Liver (tissue), 8 donors: ENCODE measurements at regions not wholly inside any gene's neighbourhood (a gene's known extent, or its start where the extent isn't known, plus 50 kb on each side); places are given as distances from the start of the nearest gene placed in this dataset.

Source experiments
- DNase-seq: peaks from one replicate; pipeline ENCODE4 v3.0.0-alpha.2; 2017; ENCODE audit warnings: low spot score
- H3K27ac ChIP-seq, 2 donors: one replicate each; pipeline ENCODE4 v1.7.0; 2013; ENCODE audit warnings: inconsistent platforms in 2 of 2, low read length in 2 of 2, control low read depth in 1 of 2, low read depth in 1 of 2, mild to moderate bottlenecking in 1 of 2
- H3K27me3 ChIP-seq, 4 donors: one replicate each; pipeline versions ENCODE4 v1.6.1 to v1.7.0; 2013; ENCODE audit warnings: low read length in 3 of 4, inconsistent platforms in 1 of 4, mild to moderate bottlenecking in 1 of 4, moderate library complexity in 1 of 4; ENCODE audit not compliant: control insufficient read depth in 4 of 4, insufficient read depth in 4 of 4
- H3K36me3 ChIP-seq, 4 donors: one replicate each; pipeline versions ENCODE4 v1.6.1 to v1.7.0; 2013; ENCODE audit warnings: low read length in 3 of 4, mild to moderate bottlenecking in 3 of 4, low read depth in 1 of 4, moderate library complexity in 1 of 4; ENCODE audit not compliant: control insufficient read depth in 4 of 4, insufficient read depth in 3 of 4
- H3K4me1 ChIP-seq, 4 donors: one replicate each; pipeline versions ENCODE4 v1.6.1 to v1.7.0; 2013; ENCODE audit warnings: low read length in 3 of 4, mild to moderate bottlenecking in 3 of 4, moderate library complexity in 1 of 4; ENCODE audit not compliant: control insufficient read depth in 4 of 4, insufficient read depth in 4 of 4
- H3K4me3 ChIP-seq, 3 donors: one replicate each; pipeline versions ENCODE4 v1.6.1 to v1.7.0; 2013; ENCODE audit warnings: low read length in 3 of 3, control low read depth in 1 of 3, low read depth in 1 of 3, mild to moderate bottlenecking in 1 of 3
- H3K9ac ChIP-seq, 2 donors: one replicate each; pipeline ENCODE4 v1.7.0; 2013; ENCODE audit warnings: low read length in 2 of 2, mild to moderate bottlenecking in 2 of 2, moderate library complexity in 2 of 2, control low read depth in 1 of 2, low read depth in 1 of 2
- H3K9me3 ChIP-seq, 4 donors: one replicate each; pipeline versions ENCODE4 v1.6.1 to v1.7.0; 2013; ENCODE audit warnings: low read length in 3 of 4; ENCODE audit not compliant: control insufficient read depth in 4 of 4
- ATF3 ChIP-seq: IDR thresholded peaks from 2 replicates; pipeline ENCODE4 v1.6.1; 2016; ENCODE audit warnings: antibody characterized with exemption
- EGR1 ChIP-seq, 2 donors: IDR thresholded peaks; 2 replicates each; pipeline ENCODE4 v1.6.1; 2016 to 2018; ENCODE audit warnings: antibody characterized with exemption in 2 of 2, low read depth in 2 of 2
- FOXA1 ChIP-seq: IDR thresholded peaks from 2 replicates; pipeline ENCODE4 v1.6.1; 2016; ENCODE audit warnings: antibody characterized with exemption
- FOXA2 ChIP-seq: IDR thresholded peaks from 2 replicates; pipeline ENCODE4 v1.6.1; 2016; ENCODE audit warnings: antibody characterized with exemption
- GABPA ChIP-seq, 2 donors: IDR thresholded peaks in 1 of 2; conservative IDR thresholded peaks in 1 of 2; 2 replicates each; pipeline ENCODE4 v1.6.1; 2016; ENCODE audit warnings: antibody characterized with exemption in 2 of 2, mild to moderate bottlenecking in 1 of 2, moderate library complexity in 1 of 2
- HNF4A ChIP-seq, 2 donors: conservative IDR thresholded peaks; 2 replicates each; pipeline ENCODE4 v1.6.1; 2016; ENCODE audit warnings: antibody characterized with exemption in 2 of 2, mild to moderate bottlenecking in 2 of 2
- JUND ChIP-seq, 2 donors: IDR thresholded peaks; 2 replicates each; pipeline ENCODE4 v1.6.1; 2016; ENCODE audit warnings: antibody characterized with exemption in 2 of 2
- NR2F2 ChIP-seq: IDR thresholded peaks from 2 replicates; pipeline ENCODE4 v1.6.1; 2016; ENCODE audit warnings: antibody characterized with exemption
- RAD21 ChIP-seq, 2 donors: IDR thresholded peaks; 2 replicates each; pipeline ENCODE4 v1.6.1; 2016; ENCODE audit warnings: antibody characterized with exemption in 2 of 2, mild to moderate bottlenecking in 2 of 2
- SP1 ChIP-seq: IDR thresholded peaks from 2 replicates; pipeline ENCODE4 v1.6.1; 2018; ENCODE audit warnings: antibody characterized with exemption, mild to moderate bottlenecking
- TAF1 ChIP-seq: conservative IDR thresholded peaks from 2 replicates; pipeline ENCODE4 v1.6.1; 2016; ENCODE audit warnings: antibody characterized with exemption, mild to moderate bottlenecking
- YY1 ChIP-seq: IDR thresholded peaks from 2 replicates; pipeline ENCODE4 v1.6.1; 2016; ENCODE audit warnings: antibody characterized with exemption, mild to moderate bottlenecking
- WGBS: extraction: QIAGEN DNeasy Blood & Tissue Kit; methylation state at CpG from one replicate; pipeline ENCODE4 v1.1.7; 2013; 5-methylcytosine and 5-hydroxymethylcytosine counted together
- TF ChIP-seq, protein P1 (sequence below): IDR thresholded peaks from 2 replicates; pipeline ENCODE4 v1.6.1; 2016; ENCODE audit warnings: antibody characterized with exemption
- TF ChIP-seq, protein P2 (sequence below): fragments of 150-350 bp; IDR thresholded peaks from 2 replicates; pipeline ENCODE4 v1.5.1; 2017; ENCODE audit warnings: improper control_type of control experiment, low read depth, low read length; ENCODE audit not compliant: missing input control
- TF ChIP-seq, protein P3 (sequence below): IDR thresholded peaks from 2 replicates; pipeline ENCODE4 v1.6.1; 2016; ENCODE audit warnings: antibody characterized with exemption
- TF ChIP-seq, protein P4 (sequence below): IDR thresholded peaks from 2 replicates; pipeline ENCODE4 v1.6.1; 2016; ENCODE audit warnings: antibody characterized with exemption, mild to moderate bottlenecking
- donor health status: healthy.
- donor health status: healthy.
- donor health status: healthy.
- donor health status: healthy.
- donor health status: healthy.

DNA sequence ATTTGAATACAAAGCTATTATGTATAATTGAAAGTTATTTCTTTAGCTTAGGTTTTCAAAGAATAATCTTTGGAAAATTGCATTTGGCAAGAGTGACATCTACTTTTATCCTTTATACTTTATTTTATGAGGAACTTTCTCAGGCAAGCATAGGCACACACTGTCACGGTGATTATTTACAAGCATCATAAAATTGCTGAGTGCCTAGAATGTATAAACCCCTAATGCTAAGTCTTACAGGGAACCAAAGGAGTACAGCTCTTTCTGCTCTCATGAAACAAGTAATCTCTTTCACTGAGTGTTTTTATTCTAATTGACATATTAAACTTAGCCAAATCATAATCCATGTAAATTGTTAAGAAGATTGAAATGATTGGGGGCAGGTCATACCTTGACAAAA is 154.9 kb downstream of the FSCB start:
- H3K9ac ChIP-seq = no peak overlapping the region
- H3K4me3 ChIP-seq = no peak overlapping the region
- no peak for DNase-seq
- WGBS = 76% methylated on average over 1 of the region's 1 CpG
- TF ChIP-seq ATF3 = no peak
- TF ChIP-seq, protein P1, sequence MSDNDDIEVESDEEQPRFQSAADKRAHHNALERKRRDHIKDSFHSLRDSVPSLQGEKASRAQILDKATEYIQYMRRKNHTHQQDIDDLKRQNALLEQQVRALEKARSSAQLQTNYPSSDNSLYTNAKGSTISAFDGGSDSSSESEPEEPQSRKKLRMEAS = no peak
- TF ChIP-seq JUND (IDR thresholded peaks at IDR 0.05) = no peak
- TF ChIP-seq FOXA1 = no peak
- TF ChIP-seq TAF1 = no peak
- TF ChIP-seq HNF4A (conservative IDR thresholded peaks at IDR 0.05) = no peak
- no peak for TF ChIP-seq GABPA (IDR thresholded peaks at IDR 0.05 in 1 of 2, conservative IDR thresholded peaks at IDR 0.05 in 1 of 2)
- TF ChIP-seq NR2F2 = no peak
- TF ChIP-seq, protein P2, sequence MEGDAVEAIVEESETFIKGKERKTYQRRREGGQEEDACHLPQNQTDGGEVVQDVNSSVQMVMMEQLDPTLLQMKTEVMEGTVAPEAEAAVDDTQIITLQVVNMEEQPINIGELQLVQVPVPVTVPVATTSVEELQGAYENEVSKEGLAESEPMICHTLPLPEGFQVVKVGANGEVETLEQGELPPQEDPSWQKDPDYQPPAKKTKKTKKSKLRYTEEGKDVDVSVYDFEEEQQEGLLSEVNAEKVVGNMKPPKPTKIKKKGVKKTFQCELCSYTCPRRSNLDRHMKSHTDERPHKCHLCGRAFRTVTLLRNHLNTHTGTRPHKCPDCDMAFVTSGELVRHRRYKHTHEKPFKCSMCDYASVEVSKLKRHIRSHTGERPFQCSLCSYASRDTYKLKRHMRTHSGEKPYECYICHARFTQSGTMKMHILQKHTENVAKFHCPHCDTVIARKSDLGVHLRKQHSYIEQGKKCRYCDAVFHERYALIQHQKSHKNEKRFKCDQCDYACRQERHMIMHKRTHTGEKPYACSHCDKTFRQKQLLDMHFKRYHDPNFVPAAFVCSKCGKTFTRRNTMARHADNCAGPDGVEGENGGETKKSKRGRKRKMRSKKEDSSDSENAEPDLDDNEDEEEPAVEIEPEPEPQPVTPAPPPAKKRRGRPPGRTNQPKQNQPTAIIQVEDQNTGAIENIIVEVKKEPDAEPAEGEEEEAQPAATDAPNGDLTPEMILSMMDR = no peak
- H3K36me3 ChIP-seq = no peaks in the 10 kb centered on the region
- no peak overlapping the region for H3K27ac ChIP-seq
- H3K4me1 ChIP-seq = no peaks in the 10 kb centered on the region
- H3K9me3 ChIP-seq = peaks cover 0 to 12% (median 3%) of the 10 kb centered on the region in 4 donors
- no peaks in the 10 kb centered on the region for H3K27me3 ChIP-seq

DNA sequence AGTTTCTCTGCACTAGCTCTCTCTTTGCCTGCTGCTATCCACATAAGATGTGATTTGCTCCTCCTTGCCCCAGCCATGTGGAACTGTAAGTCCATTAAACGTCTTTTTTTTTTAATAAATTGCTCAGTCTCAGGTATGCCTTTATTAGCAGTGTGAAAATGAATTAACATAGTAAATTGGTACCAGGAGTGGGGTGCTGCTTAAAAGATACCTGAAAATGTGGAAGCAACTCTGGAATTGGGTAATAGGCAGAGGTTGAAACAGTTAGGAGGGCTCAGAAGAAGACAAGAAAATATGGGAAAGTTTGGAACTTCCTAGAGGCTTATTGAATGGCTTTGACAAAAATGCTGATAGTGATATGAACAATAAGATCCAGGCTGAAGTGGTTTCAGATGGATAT is 159.8 kb downstream of the FSCB start:
- H3K4me3 ChIP-seq = no peak overlapping the region
- TF ChIP-seq FOXA2 (no peak), HNF4A (conservative IDR thresholded peaks at IDR 0.05) (no peak)
- no peak overlapping the region for H3K27ac ChIP-seq
- no peaks in the 10 kb centered on the region for H3K36me3 ChIP-seq
- peaks cover 0 to 14% (median 6%) of the 10 kb centered on the region in 4 donors for H3K9me3 ChIP-seq
- DNase-seq = no peak
- no peaks in the 10 kb centered on the region for H3K4me1 ChIP-seq
- WGBS = 25% methylated on average over 1 of the region's 1 CpG
- no peaks in the 10 kb centered on the region for H3K27me3 ChIP-seq
- no peak overlapping the region for H3K9ac ChIP-seq

DNA sequence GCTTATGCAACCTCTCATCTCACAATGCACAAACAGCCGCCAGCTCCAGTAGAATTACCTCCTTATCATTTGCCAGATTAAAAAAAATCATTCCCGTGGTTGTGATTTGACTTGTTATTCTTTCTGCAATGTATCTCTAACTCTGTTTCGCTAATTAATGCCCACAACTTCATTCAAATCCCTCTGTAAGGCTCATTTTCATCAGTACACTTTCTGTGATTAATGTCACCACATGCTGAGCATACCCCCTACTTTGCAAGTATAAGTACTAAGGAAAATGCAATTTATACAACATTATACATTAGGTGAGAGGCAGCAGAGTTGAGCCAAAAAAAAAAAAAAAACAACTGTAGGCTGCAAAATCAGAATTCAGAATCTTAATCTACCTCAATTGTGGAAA is 166.0 kb downstream of the FSCB start:
- no peaks in the 10 kb centered on the region for H3K9me3 ChIP-seq
- 63% methylated on average over 3 of the region's 3 CpGs for WGBS

More for the DNA sequence above, 166.0 kb downstream of the FSCB start:
- Histone ChIP-seq H3K27ac (no peak overlapping the region), H3K4me1 (no peaks in the 10 kb centered on the region), H3K27me3 (no peaks in the 10 kb centered on the region), H3K9ac (no peak overlapping the region), H3K4me3 (no peak overlapping the region), H3K36me3 (no peaks in the 10 kb centered on the region)
- TF ChIP-seq NR2F2 (no peak), RAD21 (IDR thresholded peaks at IDR 0.05) (no peak), TAF1 (no peak), JUND (IDR thresholded peaks at IDR 0.05) (no peak), SP1 (no peak), EGR1 (IDR thresholded peaks at IDR 0.05; ENCODE audit: low read depth in 2 of 2) (no peak), YY1 (no peak)
- TF ChIP-seq, protein P3, sequence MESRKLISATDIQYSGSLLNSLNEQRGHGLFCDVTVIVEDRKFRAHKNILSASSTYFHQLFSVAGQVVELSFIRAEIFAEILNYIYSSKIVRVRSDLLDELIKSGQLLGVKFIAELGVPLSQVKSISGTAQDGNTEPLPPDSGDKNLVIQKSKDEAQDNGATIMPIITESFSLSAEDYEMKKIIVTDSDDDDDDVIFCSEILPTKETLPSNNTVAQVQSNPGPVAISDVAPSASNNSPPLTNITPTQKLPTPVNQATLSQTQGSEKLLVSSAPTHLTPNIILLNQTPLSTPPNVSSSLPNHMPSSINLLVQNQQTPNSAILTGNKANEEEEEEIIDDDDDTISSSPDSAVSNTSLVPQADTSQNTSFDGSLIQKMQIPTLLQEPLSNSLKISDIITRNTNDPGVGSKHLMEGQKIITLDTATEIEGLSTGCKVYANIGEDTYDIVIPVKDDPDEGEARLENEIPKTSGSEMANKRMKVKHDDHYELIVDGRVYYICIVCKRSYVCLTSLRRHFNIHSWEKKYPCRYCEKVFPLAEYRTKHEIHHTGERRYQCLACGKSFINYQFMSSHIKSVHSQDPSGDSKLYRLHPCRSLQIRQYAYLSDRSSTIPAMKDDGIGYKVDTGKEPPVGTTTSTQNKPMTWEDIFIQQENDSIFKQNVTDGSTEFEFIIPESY = no peak
- TF ChIP-seq, protein P2 = no peak
- TF ChIP-seq, protein P4, sequence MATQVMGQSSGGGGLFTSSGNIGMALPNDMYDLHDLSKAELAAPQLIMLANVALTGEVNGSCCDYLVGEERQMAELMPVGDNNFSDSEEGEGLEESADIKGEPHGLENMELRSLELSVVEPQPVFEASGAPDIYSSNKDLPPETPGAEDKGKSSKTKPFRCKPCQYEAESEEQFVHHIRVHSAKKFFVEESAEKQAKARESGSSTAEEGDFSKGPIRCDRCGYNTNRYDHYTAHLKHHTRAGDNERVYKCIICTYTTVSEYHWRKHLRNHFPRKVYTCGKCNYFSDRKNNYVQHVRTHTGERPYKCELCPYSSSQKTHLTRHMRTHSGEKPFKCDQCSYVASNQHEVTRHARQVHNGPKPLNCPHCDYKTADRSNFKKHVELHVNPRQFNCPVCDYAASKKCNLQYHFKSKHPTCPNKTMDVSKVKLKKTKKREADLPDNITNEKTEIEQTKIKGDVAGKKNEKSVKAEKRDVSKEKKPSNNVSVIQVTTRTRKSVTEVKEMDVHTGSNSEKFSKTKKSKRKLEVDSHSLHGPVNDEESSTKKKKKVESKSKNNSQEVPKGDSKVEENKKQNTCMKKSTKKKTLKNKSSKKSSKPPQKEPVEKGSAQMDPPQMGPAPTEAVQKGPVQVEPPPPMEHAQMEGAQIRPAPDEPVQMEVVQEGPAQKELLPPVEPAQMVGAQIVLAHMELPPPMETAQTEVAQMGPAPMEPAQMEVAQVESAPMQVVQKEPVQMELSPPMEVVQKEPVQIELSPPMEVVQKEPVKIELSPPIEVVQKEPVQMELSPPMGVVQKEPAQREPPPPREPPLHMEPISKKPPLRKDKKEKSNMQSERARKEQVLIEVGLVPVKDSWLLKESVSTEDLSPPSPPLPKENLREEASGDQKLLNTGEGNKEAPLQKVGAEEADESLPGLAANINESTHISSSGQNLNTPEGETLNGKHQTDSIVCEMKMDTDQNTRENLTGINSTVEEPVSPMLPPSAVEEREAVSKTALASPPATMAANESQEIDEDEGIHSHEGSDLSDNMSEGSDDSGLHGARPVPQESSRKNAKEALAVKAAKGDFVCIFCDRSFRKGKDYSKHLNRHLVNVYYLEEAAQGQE = no peak
- no peak for DNase-seq
